ENCODE measurements at regions not wholly inside any gene's neighbourhood (a gene's known extent, or its start where the extent isn't known, plus 50 kb on each side); places are given as distances from the start of the nearest gene placed in this dataset.

DNA sequence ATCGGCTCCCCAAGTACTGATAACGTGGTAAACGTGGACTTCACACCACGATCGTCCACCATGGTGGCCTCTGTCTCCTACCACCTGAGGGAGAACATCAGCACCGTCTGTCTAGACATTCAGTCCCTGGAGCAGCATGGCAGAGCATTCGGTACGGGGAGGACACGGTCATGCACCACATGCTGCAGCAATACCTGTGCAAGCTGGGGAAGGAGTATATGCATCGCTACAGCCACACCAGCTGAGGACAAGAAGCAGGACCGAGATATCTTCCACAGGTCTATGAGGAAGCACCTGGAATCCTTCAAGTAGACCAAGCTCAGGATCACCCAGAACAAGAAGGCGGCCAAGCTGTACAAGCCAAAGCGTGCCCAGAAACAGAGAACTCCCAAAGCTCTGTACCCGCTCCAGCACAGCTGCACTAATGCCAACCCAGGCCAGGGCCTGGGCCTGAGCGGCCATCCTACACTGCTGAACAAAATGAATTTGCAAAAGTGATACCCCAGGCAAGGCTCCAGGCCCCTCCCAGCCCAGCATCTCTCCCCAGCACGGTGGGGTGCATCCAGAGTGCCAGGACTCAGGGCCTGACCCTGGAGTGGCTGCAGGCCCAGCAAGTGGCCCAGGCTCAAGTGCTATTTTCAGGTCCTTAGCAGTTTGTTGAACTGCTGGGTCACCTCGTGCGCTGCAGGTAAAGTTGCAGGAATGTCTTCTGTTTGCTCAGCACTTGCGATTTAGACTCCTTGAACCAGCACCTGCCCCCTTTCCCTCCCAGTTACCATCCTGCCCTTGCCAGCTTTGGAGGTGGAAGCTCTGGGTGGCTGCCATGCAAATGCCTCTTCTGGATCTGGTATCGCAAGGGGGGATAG, 119.3 kb upstream of the SERPIND1 start:
- DNase-seq (ENCODE audit: low spot score) = peak; percentile 14
- Histone ChIP-seq H3K9ac (ENCODE audit: low read depth in 1 of 2, low read length in 2 of 2) (no peak overlapping the region), H3K9me3 (ENCODE audit: control insufficient read depth in 4 of 4, low read length in 3 of 4) (no peaks in the 10 kb centered on the region), H3K27me3 (ENCODE audit: control insufficient read depth in 4 of 4, insufficient read depth in 4 of 4, low read length in 3 of 4) (no peaks in the 10 kb centered on the region), H3K4me3 (ENCODE audit: low read depth in 1 of 3, low read length in 3 of 3) (no peak overlapping the region), H3K27ac (ENCODE audit: low read depth in 1 of 2, low read length in 2 of 2) (no peak overlapping the region), H3K36me3 (ENCODE audit: control insufficient read depth in 4 of 4, insufficient read depth in 3 of 4, low read depth in 1 of 4, low read length in 3 of 4) (no peaks in the 10 kb centered on the region), H3K4me1 (ENCODE audit: control insufficient read depth in 4 of 4, insufficient read depth in 4 of 4, low read length in 3 of 4) (no peaks in the 10 kb centered on the region)
- TF ChIP-seq RXRA (IDR thresholded peaks at IDR 0.05) (no peak), SP1 (IDR thresholded peaks at IDR 0.05) (no peak), YY1 (IDR thresholded peaks at IDR 0.05) (no peak), GABPA (IDR thresholded peaks at IDR 0.05 in 1 of 2, conservative IDR thresholded peaks at IDR 0.05 in 1 of 2) (no peak), RAD21 (IDR thresholded peaks at IDR 0.05) (no peak), TAF1 (conservative IDR thresholded peaks at IDR 0.05) (no peak), HNF4G (IDR thresholded peaks at IDR 0.05) (no peak), JUND (IDR thresholded peaks at IDR 0.05) (no peak), FOXA2 (IDR thresholded peaks at IDR 0.05) (no peak), EGR1 (IDR thresholded peaks at IDR 0.05; ENCODE audit: low read depth in 2 of 2) (no peak)
- TF ChIP-seq, protein P1, sequence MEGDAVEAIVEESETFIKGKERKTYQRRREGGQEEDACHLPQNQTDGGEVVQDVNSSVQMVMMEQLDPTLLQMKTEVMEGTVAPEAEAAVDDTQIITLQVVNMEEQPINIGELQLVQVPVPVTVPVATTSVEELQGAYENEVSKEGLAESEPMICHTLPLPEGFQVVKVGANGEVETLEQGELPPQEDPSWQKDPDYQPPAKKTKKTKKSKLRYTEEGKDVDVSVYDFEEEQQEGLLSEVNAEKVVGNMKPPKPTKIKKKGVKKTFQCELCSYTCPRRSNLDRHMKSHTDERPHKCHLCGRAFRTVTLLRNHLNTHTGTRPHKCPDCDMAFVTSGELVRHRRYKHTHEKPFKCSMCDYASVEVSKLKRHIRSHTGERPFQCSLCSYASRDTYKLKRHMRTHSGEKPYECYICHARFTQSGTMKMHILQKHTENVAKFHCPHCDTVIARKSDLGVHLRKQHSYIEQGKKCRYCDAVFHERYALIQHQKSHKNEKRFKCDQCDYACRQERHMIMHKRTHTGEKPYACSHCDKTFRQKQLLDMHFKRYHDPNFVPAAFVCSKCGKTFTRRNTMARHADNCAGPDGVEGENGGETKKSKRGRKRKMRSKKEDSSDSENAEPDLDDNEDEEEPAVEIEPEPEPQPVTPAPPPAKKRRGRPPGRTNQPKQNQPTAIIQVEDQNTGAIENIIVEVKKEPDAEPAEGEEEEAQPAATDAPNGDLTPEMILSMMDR (IDR thresholded peaks at IDR 0.05; ENCODE audit: low read depth, low read length, missing input control) = no peak
- TF ChIP-seq, protein P2, sequence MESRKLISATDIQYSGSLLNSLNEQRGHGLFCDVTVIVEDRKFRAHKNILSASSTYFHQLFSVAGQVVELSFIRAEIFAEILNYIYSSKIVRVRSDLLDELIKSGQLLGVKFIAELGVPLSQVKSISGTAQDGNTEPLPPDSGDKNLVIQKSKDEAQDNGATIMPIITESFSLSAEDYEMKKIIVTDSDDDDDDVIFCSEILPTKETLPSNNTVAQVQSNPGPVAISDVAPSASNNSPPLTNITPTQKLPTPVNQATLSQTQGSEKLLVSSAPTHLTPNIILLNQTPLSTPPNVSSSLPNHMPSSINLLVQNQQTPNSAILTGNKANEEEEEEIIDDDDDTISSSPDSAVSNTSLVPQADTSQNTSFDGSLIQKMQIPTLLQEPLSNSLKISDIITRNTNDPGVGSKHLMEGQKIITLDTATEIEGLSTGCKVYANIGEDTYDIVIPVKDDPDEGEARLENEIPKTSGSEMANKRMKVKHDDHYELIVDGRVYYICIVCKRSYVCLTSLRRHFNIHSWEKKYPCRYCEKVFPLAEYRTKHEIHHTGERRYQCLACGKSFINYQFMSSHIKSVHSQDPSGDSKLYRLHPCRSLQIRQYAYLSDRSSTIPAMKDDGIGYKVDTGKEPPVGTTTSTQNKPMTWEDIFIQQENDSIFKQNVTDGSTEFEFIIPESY (IDR thresholded peaks at IDR 0.05) = no peak
- TF ChIP-seq, protein P3, sequence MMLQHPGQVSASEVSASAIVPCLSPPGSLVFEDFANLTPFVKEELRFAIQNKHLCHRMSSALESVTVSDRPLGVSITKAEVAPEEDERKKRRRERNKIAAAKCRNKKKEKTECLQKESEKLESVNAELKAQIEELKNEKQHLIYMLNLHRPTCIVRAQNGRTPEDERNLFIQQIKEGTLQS (IDR thresholded peaks at IDR 0.05) = no peak
- WGBS = 92% methylated on average over 20 of the region's 20 CpGs

DNA sequence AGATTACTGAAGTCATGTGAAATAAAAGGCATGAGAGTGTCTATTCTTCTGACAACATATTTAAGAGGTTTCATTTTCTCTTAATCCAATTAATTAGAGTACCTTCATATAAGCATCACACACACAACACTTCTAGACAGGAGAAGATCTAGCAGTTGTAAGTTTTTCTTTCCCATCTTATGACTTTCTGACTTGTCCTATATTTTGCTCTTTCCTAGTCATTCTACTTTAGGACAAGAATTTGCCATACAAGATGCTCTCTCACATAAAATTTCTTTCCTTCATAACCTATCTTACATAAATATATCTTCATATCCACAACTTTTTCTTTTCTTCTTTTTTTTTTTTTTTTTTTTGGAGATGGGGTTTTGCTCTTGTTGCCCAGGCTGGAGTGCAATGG, 118.3 kb upstream of the SERPIND1 start:
- H3K27ac ChIP-seq (ENCODE audit: low read depth in 1 of 2, low read length in 2 of 2) = no peak overlapping the region
- TF ChIP-seq TAF1 (conservative IDR thresholded peaks at IDR 0.05) (no peak), EGR1 (IDR thresholded peaks at IDR 0.05; ENCODE audit: low read depth in 2 of 2) (no peak), JUND (IDR thresholded peaks at IDR 0.05) (no peak), FOXA1 (IDR thresholded peaks at IDR 0.05) (no peak), RAD21 (IDR thresholded peaks at IDR 0.05) (no peak), RXRA (IDR thresholded peaks at IDR 0.05) (no peak), SP1 (IDR thresholded peaks at IDR 0.05) (no peak), GABPA (IDR thresholded peaks at IDR 0.05 in 1 of 2, conservative IDR thresholded peaks at IDR 0.05 in 1 of 2) (no peak), YY1 (IDR thresholded peaks at IDR 0.05) (no peak), NR2F2 (IDR thresholded peaks at IDR 0.05) (no peak)
- TF ChIP-seq, protein P4, sequence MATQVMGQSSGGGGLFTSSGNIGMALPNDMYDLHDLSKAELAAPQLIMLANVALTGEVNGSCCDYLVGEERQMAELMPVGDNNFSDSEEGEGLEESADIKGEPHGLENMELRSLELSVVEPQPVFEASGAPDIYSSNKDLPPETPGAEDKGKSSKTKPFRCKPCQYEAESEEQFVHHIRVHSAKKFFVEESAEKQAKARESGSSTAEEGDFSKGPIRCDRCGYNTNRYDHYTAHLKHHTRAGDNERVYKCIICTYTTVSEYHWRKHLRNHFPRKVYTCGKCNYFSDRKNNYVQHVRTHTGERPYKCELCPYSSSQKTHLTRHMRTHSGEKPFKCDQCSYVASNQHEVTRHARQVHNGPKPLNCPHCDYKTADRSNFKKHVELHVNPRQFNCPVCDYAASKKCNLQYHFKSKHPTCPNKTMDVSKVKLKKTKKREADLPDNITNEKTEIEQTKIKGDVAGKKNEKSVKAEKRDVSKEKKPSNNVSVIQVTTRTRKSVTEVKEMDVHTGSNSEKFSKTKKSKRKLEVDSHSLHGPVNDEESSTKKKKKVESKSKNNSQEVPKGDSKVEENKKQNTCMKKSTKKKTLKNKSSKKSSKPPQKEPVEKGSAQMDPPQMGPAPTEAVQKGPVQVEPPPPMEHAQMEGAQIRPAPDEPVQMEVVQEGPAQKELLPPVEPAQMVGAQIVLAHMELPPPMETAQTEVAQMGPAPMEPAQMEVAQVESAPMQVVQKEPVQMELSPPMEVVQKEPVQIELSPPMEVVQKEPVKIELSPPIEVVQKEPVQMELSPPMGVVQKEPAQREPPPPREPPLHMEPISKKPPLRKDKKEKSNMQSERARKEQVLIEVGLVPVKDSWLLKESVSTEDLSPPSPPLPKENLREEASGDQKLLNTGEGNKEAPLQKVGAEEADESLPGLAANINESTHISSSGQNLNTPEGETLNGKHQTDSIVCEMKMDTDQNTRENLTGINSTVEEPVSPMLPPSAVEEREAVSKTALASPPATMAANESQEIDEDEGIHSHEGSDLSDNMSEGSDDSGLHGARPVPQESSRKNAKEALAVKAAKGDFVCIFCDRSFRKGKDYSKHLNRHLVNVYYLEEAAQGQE (IDR thresholded peaks at IDR 0.05) = no peak
- TF ChIP-seq, protein P3 (IDR thresholded peaks at IDR 0.05) = no peak
- TF ChIP-seq, protein P5, sequence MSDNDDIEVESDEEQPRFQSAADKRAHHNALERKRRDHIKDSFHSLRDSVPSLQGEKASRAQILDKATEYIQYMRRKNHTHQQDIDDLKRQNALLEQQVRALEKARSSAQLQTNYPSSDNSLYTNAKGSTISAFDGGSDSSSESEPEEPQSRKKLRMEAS (IDR thresholded peaks at IDR 0.05) = no peak
- no peaks in the 10 kb centered on the region for H3K4me1 ChIP-seq (ENCODE audit: control insufficient read depth in 4 of 4, insufficient read depth in 4 of 4, low read length in 3 of 4)

More for the DNA sequence above, 118.3 kb upstream of the SERPIND1 start:
- Histone ChIP-seq H3K27me3 (ENCODE audit: control insufficient read depth in 4 of 4, insufficient read depth in 4 of 4, low read length in 3 of 4) (peaks cover 0 to 4% (median 0%) of the 10 kb centered on the region in 4 donors), H3K9me3 (ENCODE audit: control insufficient read depth in 4 of 4, low read length in 3 of 4) (no peaks in the 10 kb centered on the region), H3K36me3 (ENCODE audit: control insufficient read depth in 4 of 4, insufficient read depth in 3 of 4, low read depth in 1 of 4, low read length in 3 of 4) (no peaks in the 10 kb centered on the region), H3K9ac (ENCODE audit: low read depth in 1 of 2, low read length in 2 of 2) (no peak overlapping the region), H3K4me3 (ENCODE audit: low read depth in 1 of 3, low read length in 3 of 3) (no peak overlapping the region)
- no peak for DNase-seq (ENCODE audit: low spot score)
